22Rv1 (cell line): ENCODE measurements at regions not wholly inside any gene's neighbourhood (a gene's known extent, or its start where the extent isn't known, plus 50 kb on each side); places are given as distances from the start of the nearest gene placed in this dataset.

Experiments
- H3K27ac ChIP-seq: fragments of 450-650 bp; 2 replicates; pipeline ENCODE4 v1.5.1; 2017
- ZFX ChIP-seq: fragments of 450-650 bp; IDR thresholded peaks from 2 replicates; pipeline ENCODE4 v1.6.1; 2017; ENCODE audit warnings: antibody characterized with exemption, borderline replicate concordance
- TF ChIP-seq, protein P1 (sequence below): fragments of 450-650 bp; IDR thresholded peaks from 2 replicates; pipeline ENCODE4 v1.5.1; 2017; ENCODE audit warnings: mild to moderate bottlenecking

DNA sequence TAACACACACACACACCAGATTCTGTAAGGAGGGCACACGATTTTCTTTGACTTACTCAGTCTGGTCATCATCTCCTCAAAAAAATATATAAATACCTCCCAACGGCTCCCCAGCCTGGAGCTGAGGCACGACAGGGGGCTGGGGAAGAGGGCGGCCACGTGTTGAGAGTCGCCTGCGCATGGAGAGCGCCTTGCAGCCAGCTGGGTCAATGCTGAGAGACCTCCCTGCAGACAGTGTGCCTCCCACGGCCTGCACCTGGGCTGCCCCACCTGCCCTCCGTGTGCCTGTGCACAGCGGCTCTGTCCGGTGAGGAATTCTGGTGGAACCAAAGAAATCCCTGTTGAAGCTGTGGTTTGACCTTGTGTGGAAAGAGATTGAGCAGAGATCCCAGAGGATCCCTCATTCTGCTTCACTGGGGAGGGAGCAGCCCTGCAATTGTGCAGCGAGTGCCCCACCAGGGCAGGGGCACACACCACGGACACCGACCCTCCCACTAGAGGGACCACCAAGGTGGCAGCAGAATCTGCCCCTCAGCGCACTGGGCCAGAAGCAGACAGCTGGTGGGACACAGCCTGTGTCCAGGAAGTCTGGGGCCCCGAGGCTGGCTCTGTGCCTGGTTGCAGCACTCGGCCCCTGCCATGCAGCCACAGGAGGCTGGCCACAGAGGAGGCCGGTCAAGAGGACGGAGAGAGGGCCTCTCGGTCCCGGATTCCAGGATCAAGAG, 150.5 kb upstream of the PPP2R2D start:
- H3K27ac ChIP-seq, result no peak overlapping the region
- TF ChIP-seq, protein P1, sequence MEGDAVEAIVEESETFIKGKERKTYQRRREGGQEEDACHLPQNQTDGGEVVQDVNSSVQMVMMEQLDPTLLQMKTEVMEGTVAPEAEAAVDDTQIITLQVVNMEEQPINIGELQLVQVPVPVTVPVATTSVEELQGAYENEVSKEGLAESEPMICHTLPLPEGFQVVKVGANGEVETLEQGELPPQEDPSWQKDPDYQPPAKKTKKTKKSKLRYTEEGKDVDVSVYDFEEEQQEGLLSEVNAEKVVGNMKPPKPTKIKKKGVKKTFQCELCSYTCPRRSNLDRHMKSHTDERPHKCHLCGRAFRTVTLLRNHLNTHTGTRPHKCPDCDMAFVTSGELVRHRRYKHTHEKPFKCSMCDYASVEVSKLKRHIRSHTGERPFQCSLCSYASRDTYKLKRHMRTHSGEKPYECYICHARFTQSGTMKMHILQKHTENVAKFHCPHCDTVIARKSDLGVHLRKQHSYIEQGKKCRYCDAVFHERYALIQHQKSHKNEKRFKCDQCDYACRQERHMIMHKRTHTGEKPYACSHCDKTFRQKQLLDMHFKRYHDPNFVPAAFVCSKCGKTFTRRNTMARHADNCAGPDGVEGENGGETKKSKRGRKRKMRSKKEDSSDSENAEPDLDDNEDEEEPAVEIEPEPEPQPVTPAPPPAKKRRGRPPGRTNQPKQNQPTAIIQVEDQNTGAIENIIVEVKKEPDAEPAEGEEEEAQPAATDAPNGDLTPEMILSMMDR, result no peak
- no peak for TF ChIP-seq ZFX

DNA sequence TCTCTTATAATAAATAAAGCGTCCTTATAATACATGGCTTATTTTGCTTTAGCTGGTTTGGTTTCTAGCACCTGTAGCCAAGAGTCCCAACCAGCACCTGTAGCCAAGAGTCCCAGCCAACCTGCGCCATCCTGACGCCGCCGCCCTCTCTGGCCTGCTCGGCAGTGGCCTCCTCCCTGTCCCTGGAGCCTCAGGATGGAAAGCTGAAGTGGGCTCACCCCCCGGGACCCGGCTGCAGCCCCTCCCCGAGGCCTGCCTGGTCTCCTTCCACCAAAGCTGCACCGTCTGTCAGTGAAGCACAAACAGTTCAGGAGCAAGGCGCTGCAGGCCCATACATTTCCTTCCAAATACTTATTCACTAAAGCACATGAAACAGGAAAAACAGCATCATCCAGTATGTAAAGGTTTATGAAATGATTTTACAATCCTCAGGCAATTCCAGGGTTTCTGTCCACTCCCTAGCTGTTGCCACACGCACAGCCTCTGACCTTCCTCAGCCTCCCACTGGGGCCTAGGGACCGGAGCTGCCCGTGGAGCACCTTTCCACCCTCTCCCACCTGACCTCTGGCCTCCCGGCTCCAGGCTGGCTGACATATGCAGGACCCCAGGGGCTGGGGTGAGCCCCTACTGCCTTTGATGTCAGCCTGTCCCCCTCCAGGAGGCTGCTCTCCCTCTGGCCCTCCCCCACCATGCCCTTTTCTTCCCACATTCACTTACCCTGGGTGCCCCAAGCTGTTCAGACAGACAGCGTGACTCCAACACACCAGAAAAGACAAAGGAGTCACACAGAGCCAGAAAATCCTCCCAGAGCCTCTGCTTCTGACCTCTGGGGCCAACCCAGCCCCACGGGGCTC, 149.6 kb upstream of the PPP2R2D start:
- TF ChIP-seq ZFX, result no peak
- TF ChIP-seq, protein P1, result no peak
- no peak overlapping the region for H3K27ac ChIP-seq

DNA sequence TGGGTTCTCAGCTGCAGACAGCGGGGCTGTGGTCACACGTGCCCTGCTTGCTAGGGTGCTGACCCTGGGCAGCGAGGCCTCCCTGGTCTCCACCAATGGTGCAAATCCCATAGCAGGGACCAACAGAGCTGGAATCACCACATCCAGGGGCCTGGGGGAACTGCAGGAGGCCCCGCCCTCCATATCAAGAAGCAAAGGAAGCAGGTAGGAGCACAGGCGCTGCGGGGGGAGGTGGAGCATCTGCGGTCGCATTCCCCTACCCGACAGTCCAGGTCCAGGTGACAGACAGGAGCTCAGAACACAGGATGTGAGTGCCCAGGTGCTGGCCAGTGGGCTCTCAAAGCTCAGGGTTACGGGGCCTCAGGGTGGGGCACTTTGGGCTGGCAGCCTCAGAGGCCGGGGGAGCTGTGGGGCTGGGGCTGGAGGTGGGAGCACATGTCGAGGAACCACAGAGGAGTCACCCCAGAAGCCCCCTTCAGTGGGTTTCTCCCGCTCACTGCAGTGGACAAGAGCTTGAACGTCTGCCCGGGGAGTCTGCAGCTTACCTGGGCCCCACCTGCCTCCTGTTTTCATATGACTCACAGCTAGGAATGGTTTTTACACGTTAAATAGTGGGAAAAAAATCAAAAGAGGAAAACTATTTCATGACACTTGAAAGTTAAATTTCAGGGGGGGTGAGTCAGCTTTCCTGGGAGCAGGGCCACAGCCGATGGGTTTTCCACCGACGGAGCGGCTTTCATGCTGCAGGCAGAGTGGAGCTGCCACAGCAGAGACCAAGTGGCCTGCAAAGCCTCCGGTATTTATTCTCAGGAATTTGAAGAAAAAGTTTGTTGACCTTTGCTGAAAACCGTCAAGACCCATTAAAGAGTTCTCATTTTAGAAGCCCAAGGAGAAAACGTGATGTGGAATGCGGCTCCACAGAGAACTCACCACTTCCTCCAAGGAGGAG, 148.7 kb upstream of the PPP2R2D start:
- H3K27ac ChIP-seq, result no peak overlapping the region
- TF ChIP-seq, protein P1, result no peak
- TF ChIP-seq ZFX, result no peak

DNA sequence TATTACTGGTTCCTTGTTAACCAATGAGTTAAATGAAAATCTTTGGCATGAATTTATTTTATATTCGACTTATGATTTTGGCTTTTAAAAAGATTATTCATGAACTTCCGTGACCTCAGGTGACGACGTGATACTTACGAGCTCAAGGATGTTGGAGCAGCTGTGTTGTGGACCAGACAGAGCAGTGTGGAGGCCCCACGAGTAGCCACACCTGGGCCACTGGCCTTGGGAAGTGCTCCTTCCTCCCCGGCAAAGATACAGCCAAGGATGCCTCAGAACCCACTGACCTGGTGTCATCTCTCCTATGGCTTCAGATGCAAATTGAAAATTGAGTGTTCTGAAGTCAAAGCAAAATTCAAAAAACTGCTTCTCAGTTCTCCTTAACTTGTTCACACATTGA, 147.5 kb upstream of the PPP2R2D start:
- TF ChIP-seq, protein P1, result no peak
- no peak overlapping the region for H3K27ac ChIP-seq

DNA sequence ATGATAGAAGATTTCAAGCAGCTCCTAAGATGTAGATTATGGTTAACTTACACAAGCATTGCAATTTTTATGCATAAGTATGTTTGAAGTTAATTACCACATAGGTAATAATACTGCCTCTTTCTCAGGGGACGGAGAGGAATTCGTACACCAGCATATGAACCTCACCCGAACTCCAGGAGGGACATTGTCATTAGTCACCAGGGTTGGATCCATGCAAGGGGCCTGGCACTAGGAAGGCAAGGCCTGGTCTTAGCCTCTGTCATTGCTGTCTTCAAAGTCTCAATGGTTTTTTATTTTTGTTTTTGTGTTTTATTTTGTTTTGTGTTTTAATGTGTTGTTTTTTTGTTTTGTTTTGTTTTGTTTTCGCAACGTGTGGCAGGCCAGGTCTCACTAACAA, 145.6 kb upstream of the PPP2R2D start:
- TF ChIP-seq, protein P1, result no peak
- TF ChIP-seq ZFX, result no peak
- no peak overlapping the region for H3K27ac ChIP-seq

DNA sequence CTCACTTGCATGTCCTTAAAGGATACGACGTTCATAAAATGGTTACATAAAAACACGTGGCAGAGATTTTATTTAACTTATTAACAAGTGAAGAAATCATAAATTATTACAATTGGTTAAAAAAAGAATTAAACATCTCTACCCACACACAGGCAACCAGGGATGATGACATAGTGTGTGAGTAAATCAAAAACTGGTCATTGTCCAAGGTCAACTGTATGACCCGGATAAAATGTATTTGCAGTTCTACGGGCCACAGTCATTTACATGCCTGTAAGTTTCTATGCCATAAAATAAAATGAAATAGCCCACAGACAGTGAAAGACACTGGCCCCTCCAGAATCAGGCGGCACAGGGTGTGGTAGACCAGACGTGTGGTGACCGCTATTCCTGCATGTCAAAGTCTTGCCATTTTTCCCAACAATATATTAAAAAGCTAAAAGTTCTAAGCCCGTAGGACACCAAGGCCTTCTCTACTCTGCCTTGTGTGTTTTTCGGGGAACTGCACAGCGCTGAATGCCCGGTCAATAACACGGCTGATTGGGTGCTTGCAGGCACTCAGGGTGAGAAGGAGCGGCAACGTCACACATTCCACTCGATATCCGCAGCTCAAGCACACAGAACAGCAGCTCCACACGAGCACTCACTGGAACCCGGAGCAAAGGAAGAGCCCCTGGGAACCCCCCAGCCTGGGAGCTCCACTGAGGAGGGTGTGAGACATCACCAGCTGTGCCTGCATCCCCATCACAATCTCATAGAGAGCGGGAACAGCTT, 143.3 kb upstream of the PPP2R2D start:
- H3K27ac ChIP-seq, result no peak overlapping the region
- TF ChIP-seq ZFX, result no peak
- TF ChIP-seq, protein P1, result no peak
